Cerebellar cortex (tissue), 1 donor: ENCODE measurements at regions not wholly inside any gene's neighbourhood (a gene's known extent, or its start where the extent isn't known, plus 50 kb on each side); places are given as distances from the start of the nearest gene placed in this dataset.

ENCODE experiments used
- DNase-seq: peaks from one replicate; pipeline ENCODE4 v3.0.0-alpha.2; 2015; ENCODE audit warnings: low spot score

DNA sequence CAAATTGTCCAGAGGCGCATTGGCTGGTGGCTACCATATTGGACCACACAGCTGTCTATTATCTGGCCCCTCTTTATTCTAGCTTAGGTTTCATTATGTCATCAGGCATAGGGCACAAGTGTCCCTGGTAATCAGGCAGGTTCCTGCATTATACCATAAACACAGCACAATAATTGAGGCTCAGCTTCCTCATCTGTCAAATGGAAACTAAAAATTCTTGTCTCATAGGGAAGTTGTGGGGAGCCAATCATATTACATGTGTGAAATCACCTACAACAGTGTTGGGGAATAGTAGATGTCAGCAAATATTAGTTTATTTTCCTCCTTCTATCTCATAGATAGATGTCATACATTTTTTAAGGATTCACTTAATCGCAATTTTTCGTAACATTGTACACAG is 231.0 kb upstream of the SORL1-AS1 start:
- DNase-seq = no peak
